ENCODE measurements at regions not wholly inside any gene's neighbourhood (a gene's known extent, or its start where the extent isn't known, plus 50 kb on each side); places are given as distances from the start of the nearest gene placed in this dataset.

- Histone ChIP-seq H3K4me2 (ENCODE audit: insufficient read depth, low read length) (no peak overlapping the region), H4K20me1 (replicated peaks; ENCODE audit: control insufficient read depth, insufficient read depth, low read length) (no peaks in the 10 kb centered on the region), H2AFZ (ENCODE audit: low read depth, low read length) (no peak overlapping the region), H3K36me3 (ENCODE audit: control insufficient read depth, insufficient read depth, low read length) (no peaks in the 10 kb centered on the region), H3K79me2 (ENCODE audit: control insufficient read depth, insufficient read depth, low read length) (no peaks in the 10 kb centered on the region), H3K9me3 (replicated peaks; ENCODE audit: control insufficient read depth, insufficient read depth, low read depth, low read length) (peaks cover 3% of the 10 kb centered on the region), H3K27me3 (ENCODE audit: control insufficient read depth in 2 of 2, insufficient read depth in 2 of 2, low read length in 2 of 2) (no peaks in the 10 kb centered on the region), H3K27ac (ENCODE audit: extremely low read depth, low read depth, low read length) (no peak overlapping the region), H3K4me1 (replicated peaks in 1 of 2; ENCODE audit: control insufficient read depth in 2 of 2, insufficient read depth in 2 of 2, low read length in 2 of 2) (no peaks in the 10 kb centered on the region), H3K4me3 (no peak overlapping the region), H3K9ac (ENCODE audit: insufficient read depth in 1 of 2, low read depth in 2 of 2, low read length in 2 of 2) (no peak overlapping the region), H3K9me1 (ENCODE audit: control insufficient read depth, insufficient read depth, low read length) (no peaks in the 10 kb centered on the region)
- in situ Hi-C loops (cut with MboI) (no loop called here), intact Hi-C loops (cut with micrococcal nuclease) (no loop called here)
- BruUV-seq (replicated peaks): no TSS peak
- ChIA-PET POLR2A (no interaction called here), CTCF (ENCODE audit: low intra/inter-chr PET ratio) (no interaction called here)
- no peak for DNase-seq (ENCODE audit: extremely low read depth in 1 of 4, low spot score in 3 of 4)
- no peak for FAIRE-seq
- TF ChIP-seq, protein P1, sequence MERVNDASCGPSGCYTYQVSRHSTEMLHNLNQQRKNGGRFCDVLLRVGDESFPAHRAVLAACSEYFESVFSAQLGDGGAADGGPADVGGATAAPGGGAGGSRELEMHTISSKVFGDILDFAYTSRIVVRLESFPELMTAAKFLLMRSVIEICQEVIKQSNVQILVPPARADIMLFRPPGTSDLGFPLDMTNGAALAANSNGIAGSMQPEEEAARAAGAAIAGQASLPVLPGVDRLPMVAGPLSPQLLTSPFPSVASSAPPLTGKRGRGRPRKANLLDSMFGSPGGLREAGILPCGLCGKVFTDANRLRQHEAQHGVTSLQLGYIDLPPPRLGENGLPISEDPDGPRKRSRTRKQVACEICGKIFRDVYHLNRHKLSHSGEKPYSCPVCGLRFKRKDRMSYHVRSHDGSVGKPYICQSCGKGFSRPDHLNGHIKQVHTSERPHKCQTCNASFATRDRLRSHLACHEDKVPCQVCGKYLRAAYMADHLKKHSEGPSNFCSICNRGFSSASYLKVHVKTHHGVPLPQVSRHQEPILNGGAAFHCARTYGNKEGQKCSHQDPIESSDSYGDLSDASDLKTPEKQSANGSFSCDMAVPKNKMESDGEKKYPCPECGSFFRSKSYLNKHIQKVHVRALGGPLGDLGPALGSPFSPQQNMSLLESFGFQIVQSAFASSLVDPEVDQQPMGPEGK (CRISPR knock-in tag; IDR thresholded peaks at IDR 0.05; ENCODE audit: borderline replicate concordance): no peak
- no peak for TF ChIP-seq FOXJ3 (CRISPR knock-in tag; IDR thresholded peaks at IDR 0.05)
- under 1% methylated on average over 9 of the region's 9 CpGs for WGBS (ENCODE audit: insufficient coverage, low coverage, missing lambda C conversion rate)
- no peak for ATAC-seq
Observed at GRCh38 chr2:163246135-163246534, 407.6 kb upstream of the KCNH7 start.

GRCh38 chr2:163236553-163236952 lies 398.0 kb upstream of the KCNH7 start:
- Histone ChIP-seq H4K20me1 (replicated peaks; ENCODE audit: control insufficient read depth, insufficient read depth, low read length) (no peaks in the 10 kb centered on the region), H3K36me3 (ENCODE audit: control insufficient read depth, insufficient read depth, low read length) (no peaks in the 10 kb centered on the region), H2AFZ (ENCODE audit: low read depth, low read length) (no peak overlapping the region), H3K27me3 (ENCODE audit: control insufficient read depth in 2 of 2, insufficient read depth in 2 of 2, low read length in 2 of 2) (no peaks in the 10 kb centered on the region), H3K9ac (ENCODE audit: insufficient read depth in 1 of 2, low read depth in 2 of 2, low read length in 2 of 2) (no peak overlapping the region), H3K9me1 (ENCODE audit: control insufficient read depth, insufficient read depth, low read length) (no peaks in the 10 kb centered on the region), H3K79me2 (ENCODE audit: control insufficient read depth, insufficient read depth, low read length) (no peaks in the 10 kb centered on the region), H3K4me2 (ENCODE audit: insufficient read depth, low read length) (no peak overlapping the region), H3K4me1 (replicated peaks in 1 of 2; ENCODE audit: control insufficient read depth in 2 of 2, insufficient read depth in 2 of 2, low read length in 2 of 2) (no peaks in the 10 kb centered on the region), H3K4me3 (no peak overlapping the region), H3K9me3 (replicated peaks; ENCODE audit: control insufficient read depth, insufficient read depth, low read depth, low read length) (peaks cover 3% of the 10 kb centered on the region; the same call in 1 of the 2 replicates), H3K27ac (ENCODE audit: extremely low read depth, low read depth, low read length) (no peak overlapping the region)
- TF ChIP-seq ZFP36 (IDR thresholded peaks at IDR 0.05; ENCODE audit: low read depth, low read length, partially characterized antibody): no peak
- peak; percentile 31; the same call in 1 of the 2 replicates for TF ChIP-seq ZNF316 (IDR thresholded peaks at IDR 0.05)
- DNase-seq (ENCODE audit: extremely low read depth in 1 of 4, low spot score in 3 of 4) (no peak), ATAC-seq (no peak), FAIRE-seq (no peak)
- POLR2A ChIA-PET: no interaction called here
- no TSS peak for BruUV-seq (replicated peaks)
- in situ Hi-C loops (cut with MboI) (no loop called here), intact Hi-C loops (cut with micrococcal nuclease) (no loop called here)
- CTCF ChIA-PET (ENCODE audit: low intra/inter-chr PET ratio): no interaction called here
